CD4-positive, alpha-beta memory T cell (primary cell): ENCODE measurements at regions not wholly inside any gene's neighbourhood (a gene's known extent, or its start where the extent isn't known, plus 50 kb on each side); places are given as distances from the start of the nearest gene placed in this dataset.

Experiments used
- CTCF ChIA-PET: fragments of 350-600 bp; sonication (Branson Sonifier 250); formaldehyde crosslinking; loops from one replicate; lab custom pipeline; 2021; ENCODE audit warnings: inconsistent platforms; ENCODE audit not compliant: partially characterized antibody; lab: Charles Lee
- POLR2A ChIA-PET: fragments of 350-600 bp; sonication (Branson Sonifier 250); formaldehyde crosslinking; loops from one replicate; lab custom pipeline; 2021; ENCODE audit not compliant: partially characterized antibody; lab: Charles Lee
- DNase-seq, 5 donors: peaks; one replicate each; pipeline versions ENCODE4 v3.0.0 to v3.0.0-alpha.2; 2020 to 2022; ENCODE audit warnings: mixed read lengths in 1 of 5
- H3K27ac ChIP-seq: one replicate; pipeline ENCODE4 v1.7.0; 2013; ENCODE audit warnings: low read depth, low read length
- H3K27me3 ChIP-seq: 2 replicates; pipeline ENCODE4 v1.7.0; 2013; ENCODE audit warnings: mild to moderate bottlenecking, low read length, moderate library complexity; ENCODE audit not compliant: insufficient read depth
- H3K36me3 ChIP-seq: 2 replicates; pipeline ENCODE4 v1.7.0; 2013; ENCODE audit warnings: mild to moderate bottlenecking, low read length, moderate library complexity; ENCODE audit not compliant: insufficient read depth
- H3K4me1 ChIP-seq: 2 replicates; pipeline ENCODE4 v1.7.0; 2013; ENCODE audit warnings: mild to moderate bottlenecking, low read length, moderate library complexity; ENCODE audit not compliant: insufficient read depth
- H3K4me3 ChIP-seq, 2 donors: one replicate each; pipeline ENCODE4 v1.7.0; 2013; ENCODE audit warnings: low read length in 2 of 2, mild to moderate bottlenecking in 1 of 2
- H3K9me3 ChIP-seq, 2 donors: one replicate each; pipeline ENCODE4 v1.7.0; 2013; ENCODE audit warnings: low read length in 2 of 2, control low read depth in 1 of 2; ENCODE audit not compliant: control insufficient read depth in 1 of 2
- H3K27ac Mint-ChIP-seq, 7 donors: one replicate each; pipeline ENCODE4 v1.8.0; 2020 to 2021; ENCODE audit warnings: mixed read lengths in 7 of 7, mild to moderate bottlenecking in 6 of 7, inconsistent platforms in 3 of 7, moderate library complexity in 3 of 7
- H3K27me3 Mint-ChIP-seq, 2 donors: one replicate each; pipeline ENCODE4 v1.8.0; 2020 to 2021; ENCODE audit warnings: mixed read lengths in 2 of 2
- H3K36me3 Mint-ChIP-seq, 2 donors: one replicate each; pipeline ENCODE4 v1.8.0; 2020 to 2021; ENCODE audit warnings: mixed read lengths in 2 of 2, inconsistent platforms in 1 of 2, mild to moderate bottlenecking in 1 of 2
- H3K4me1 Mint-ChIP-seq, 4 donors: one replicate each; pipeline ENCODE4 v1.8.0; 2020 to 2021; ENCODE audit warnings: mixed read lengths in 4 of 4, mild to moderate bottlenecking in 1 of 4
- H3K4me3 Mint-ChIP-seq, 8 donors: one replicate each; pipeline ENCODE4 v1.8.0; 2020 to 2021; ENCODE audit warnings: mixed read lengths in 8 of 8, mild to moderate bottlenecking in 7 of 8, moderate library complexity in 6 of 8, inconsistent platforms in 3 of 8
- H3K9me3 Mint-ChIP-seq, 8 donors: one replicate each; pipeline ENCODE4 v1.8.0; 2020 to 2021; ENCODE audit warnings: mixed read lengths in 8 of 8, mild to moderate bottlenecking in 5 of 8, inconsistent platforms in 3 of 8, moderate library complexity in 1 of 8
- intact Hi-C: fragments of 100-400 bp; cut with micrococcal nuclease; formaldehyde crosslinking; loops from one replicate; pipeline ENCODE4 v1.15.1; 2023

GRCh38 chr2:145206496-145207281 lies 686.8 kb upstream of the ZEB2 start:
- no peaks in the 10 kb centered on the region for H3K36me3 Mint-ChIP-seq
- Histone ChIP-seq H3K36me3 (no peaks in the 10 kb centered on the region), H3K4me1 (no peaks in the 10 kb centered on the region), H3K4me3 (no peak overlapping the region), H3K27me3 (no peaks in the 10 kb centered on the region), H3K27ac (no peak overlapping the region), H3K9me3 (no peaks in the 10 kb centered on the region)
- no peak overlapping the region for H3K4me3 Mint-ChIP-seq
- intact Hi-C loops, result no loop called here
- no peak overlapping the region for H3K27ac Mint-ChIP-seq
- ChIA-PET POLR2A (no interaction called here), CTCF (no interaction called here)
- H3K27me3 Mint-ChIP-seq, result no peaks in the 10 kb centered on the region
- peaks cover 0 to 11% (median 2%) of the 10 kb centered on the region in 8 donors for H3K9me3 Mint-ChIP-seq
- H3K4me1 Mint-ChIP-seq, result no peaks in the 10 kb centered on the region
- DNase-seq, result no peak

- no peak overlapping the region for H3K27ac Mint-ChIP-seq
- no peaks in the 10 kb centered on the region for H3K9me3 ChIP-seq
- H3K4me3 ChIP-seq, result no peak overlapping the region
- no peak overlapping the region for H3K27ac ChIP-seq
- no peaks in the 10 kb centered on the region for H3K36me3 ChIP-seq
- DNase-seq, result no peak
- H3K4me1 ChIP-seq, result no peaks in the 10 kb centered on the region
- H3K36me3 Mint-ChIP-seq, result no peaks in the 10 kb centered on the region
- no peaks in the 10 kb centered on the region for H3K4me1 Mint-ChIP-seq
- no peaks in the 10 kb centered on the region for H3K27me3 ChIP-seq
- peaks cover 0 to 4% (median 0%) of the 10 kb centered on the region in 8 donors for H3K9me3 Mint-ChIP-seq
- intact Hi-C loops, result no loop called here
- no peak overlapping the region for H3K4me3 Mint-ChIP-seq
- ChIA-PET POLR2A (no interaction called here), CTCF (no interaction called here)
- H3K27me3 Mint-ChIP-seq, result no peaks in the 10 kb centered on the region
Measured at GRCh38 chr2:145203891-145204290, 684.0 kb upstream of the ZEB2 start.

GRCh38 chr2:145199827-145200706 lies 680.1 kb upstream of the ZEB2 start:
- Histone ChIP-seq H3K9me3 (no peaks in the 10 kb centered on the region), H3K27me3 (no peaks in the 10 kb centered on the region), H3K27ac (no peak overlapping the region), H3K4me3 (no peak overlapping the region), H3K4me1 (no peaks in the 10 kb centered on the region), H3K36me3 (no peaks in the 10 kb centered on the region)
- POLR2A ChIA-PET, result no interaction called here
- no peak for DNase-seq
- H3K27ac Mint-ChIP-seq, result no peak overlapping the region
- H3K4me3 Mint-ChIP-seq, result no peak overlapping the region
- H3K9me3 Mint-ChIP-seq, result no peaks in the 10 kb centered on the region
- no peaks in the 10 kb centered on the region for H3K27me3 Mint-ChIP-seq
- no peaks in the 10 kb centered on the region for H3K4me1 Mint-ChIP-seq
- CTCF ChIA-PET, result no interaction called here
- intact Hi-C loops, result no loop called here
- H3K36me3 Mint-ChIP-seq, result no peaks in the 10 kb centered on the region

- intact Hi-C loops, result no loop called here
- Histone ChIP-seq H3K36me3 (no peaks in the 10 kb centered on the region), H3K4me3 (no peak overlapping the region), H3K9me3 (no peaks in the 10 kb centered on the region), H3K27ac (no peak overlapping the region), H3K4me1 (no peaks in the 10 kb centered on the region), H3K27me3 (no peaks in the 10 kb centered on the region)
- ChIA-PET CTCF (no interaction called here), POLR2A (no interaction called here)
- Mint-ChIP-seq H3K27me3 (no peaks in the 10 kb centered on the region), H3K4me3 (no peak overlapping the region), H3K36me3 (no peaks in the 10 kb centered on the region), H3K4me1 (no peaks in the 10 kb centered on the region), H3K27ac (no peak overlapping the region), H3K9me3 (no peaks in the 10 kb centered on the region)
- DNase-seq, result no peak
Measured at GRCh38 chr2:145199042-145199441, 679.1 kb upstream of the ZEB2 start.

- DNase-seq, result no peak
- Histone ChIP-seq H3K36me3 (no peaks in the 10 kb centered on the region), H3K4me1 (no peaks in the 10 kb centered on the region), H3K9me3 (no peaks in the 10 kb centered on the region), H3K4me3 (no peak overlapping the region), H3K27me3 (no peaks in the 10 kb centered on the region), H3K27ac (no peak overlapping the region)
- intact Hi-C loops, result no loop called here
- H3K27ac Mint-ChIP-seq, result no peak overlapping the region
- POLR2A ChIA-PET, result no interaction called here
- H3K4me3 Mint-ChIP-seq, result no peak overlapping the region
- CTCF ChIA-PET, result no interaction called here
- H3K4me1 Mint-ChIP-seq, result no peaks in the 10 kb centered on the region
- no peaks in the 10 kb centered on the region for H3K9me3 Mint-ChIP-seq
- H3K27me3 Mint-ChIP-seq, result no peaks in the 10 kb centered on the region
- no peaks in the 10 kb centered on the region for H3K36me3 Mint-ChIP-seq
Measured at GRCh38 chr2:145198555-145198954, 678.6 kb upstream of the ZEB2 start.

- no peaks in the 10 kb centered on the region for H3K36me3 Mint-ChIP-seq
- no peak for DNase-seq
- Histone ChIP-seq H3K27me3 (no peaks in the 10 kb centered on the region), H3K9me3 (no peaks in the 10 kb centered on the region), H3K36me3 (no peaks in the 10 kb centered on the region), H3K4me3 (no peak overlapping the region), H3K27ac (no peak overlapping the region), H3K4me1 (no peaks in the 10 kb centered on the region)
- ChIA-PET CTCF (no interaction called here), POLR2A (no interaction called here)
- no peak overlapping the region for H3K4me3 Mint-ChIP-seq
- H3K9me3 Mint-ChIP-seq, result no peaks in the 10 kb centered on the region
- intact Hi-C loops, result no loop called here
- H3K27me3 Mint-ChIP-seq, result no peaks in the 10 kb centered on the region
- no peaks in the 10 kb centered on the region for H3K4me1 Mint-ChIP-seq
- no peak overlapping the region for H3K27ac Mint-ChIP-seq
Measured at GRCh38 chr2:145197944-145198343, 678.0 kb upstream of the ZEB2 start.

GRCh38 chr2:145194673-145195072 lies 674.8 kb upstream of the ZEB2 start:
- Histone ChIP-seq H3K9me3 (no peaks in the 10 kb centered on the region), H3K4me1 (no peaks in the 10 kb centered on the region), H3K27ac (no peak overlapping the region), H3K4me3 (no peak overlapping the region), H3K27me3 (no peaks in the 10 kb centered on the region), H3K36me3 (no peaks in the 10 kb centered on the region)
- peaks cover 0 to under 1% (median 0%) of the 10 kb centered on the region in 8 donors for H3K9me3 Mint-ChIP-seq
- peaks cover 0 to under 1% of the 10 kb centered on the region in 2 donors for H3K27me3 Mint-ChIP-seq
- H3K36me3 Mint-ChIP-seq, result no peaks in the 10 kb centered on the region
- no peaks in the 10 kb centered on the region for H3K4me1 Mint-ChIP-seq
- H3K4me3 Mint-ChIP-seq, result no peak overlapping the region
- no peak overlapping the region for H3K27ac Mint-ChIP-seq
- ChIA-PET CTCF (no interaction called here), POLR2A (no interaction called here)
- DNase-seq, result no peak
- intact Hi-C loops, result no loop called here
